Transverse colon (tissue), 4 donors: ENCODE measurements at regions not wholly inside any gene's neighbourhood (a gene's known extent, or its start where the extent isn't known, plus 50 kb on each side); places are given as distances from the start of the nearest gene placed in this dataset.

Experiments
- DNase-seq: peaks from one replicate; pipeline ENCODE4 v3.0.0-alpha.2; 2019
- H3K27ac ChIP-seq, 4 donors: fragments of 200-600 bp; sonication (generic); 2 replicates each; pipeline ENCODE4 v1.5.1; 2016 to 2018; ENCODE audit warnings: inconsistent platforms in 4 of 4
- H3K27me3 ChIP-seq: fragments of 200-600 bp; sonication (generic); 2 replicates; pipeline ENCODE4 v1.5.1; 2017; ENCODE audit warnings: inconsistent platforms
- H3K36me3 ChIP-seq, 4 donors: fragments of 200-600 bp; sonication (generic); 2 replicates each; pipeline ENCODE4 v1.5.1; 2017 to 2019; ENCODE audit warnings: inconsistent platforms in 4 of 4
- H3K4me1 ChIP-seq, 4 donors: fragments of 200-600 bp; sonication (generic); 2 replicates each; pipeline ENCODE4 v1.5.1; 2017 to 2020; ENCODE audit warnings: inconsistent platforms in 4 of 4
- H3K4me3 ChIP-seq, 4 donors: fragments of 200-600 bp; sonication (generic); 1 replicate in 1 of 4; 2 replicates in 3 of 4; pipeline versions ENCODE4 v1.5.1 to v1.6.1; 2017 to 2019; ENCODE audit warnings: inconsistent platforms in 4 of 4
- H3K9me3 ChIP-seq, 2 donors: fragments of 200-600 bp; sonication (generic); 2 replicates each; pipeline ENCODE4 v1.5.1; 2017 to 2019; ENCODE audit warnings: inconsistent platforms in 2 of 2
- EP300 ChIP-seq: sonication (generic); formaldehyde crosslinking; IDR thresholded peaks from one replicate; pipeline ENCODE4 v1.6.1; 2017; ENCODE audit warnings: antibody characterized with exemption, low read depth
- POLR2A ChIP-seq: fragments of 450-650 bp; IDR thresholded peaks from one replicate; pipeline ENCODE4 v1.6.1; 2016; ENCODE audit warnings: antibody characterized with exemption, mild to moderate bottlenecking, moderate library complexity
- POLR2AphosphoS5 ChIP-seq, 3 donors: sonication (generic); formaldehyde crosslinking; IDR thresholded peaks; one replicate each; pipeline ENCODE4 v1.6.1; 2016; ENCODE audit warnings: antibody characterized with exemption in 3 of 3
- WGBS, 2 donors: methylation state at CpG; one replicate each; pipeline ENCODE4 v1.1.5; 2018; ENCODE audit warnings: low coverage in 1 of 2; 5-methylcytosine and 5-hydroxymethylcytosine counted together
- in situ Hi-C, 4 donors: fragments of 200-750 bp; cut with MboI; loops; one replicate each; pipeline versions ENCODE4 v1.15.0 to v1.15.1; 2017; ENCODE audit warnings: low sequenced_read_pairs in 3 of 4, low pct_ligation_motif_present in 1 of 4, low pct_unique_long_range_greater_than_20kb in 1 of 4
- intact Hi-C: fragments of 100-400 bp; cut with DNase I; formaldehyde crosslinking; loops from one replicate; pipeline ENCODE4 v1.15.1; 2023; ENCODE audit warnings: low total_unique reads
- TF ChIP-seq, protein P1 (sequence below), 5 experiments: fragments of 200-600 bp in 3 of 5; fragments of 450-650 bp in 2 of 5; sonication (generic) in 3 of 5; IDR thresholded peaks; 1 replicate in 2 of 5; 2 replicates in 3 of 5; pipeline ENCODE4 v1.5.1; 2016 to 2017; ENCODE audit warnings: antibody characterized with exemption in 5 of 5, inconsistent platforms in 3 of 5, mild to moderate bottlenecking in 2 of 5, moderate library complexity in 1 of 5

DNA sequence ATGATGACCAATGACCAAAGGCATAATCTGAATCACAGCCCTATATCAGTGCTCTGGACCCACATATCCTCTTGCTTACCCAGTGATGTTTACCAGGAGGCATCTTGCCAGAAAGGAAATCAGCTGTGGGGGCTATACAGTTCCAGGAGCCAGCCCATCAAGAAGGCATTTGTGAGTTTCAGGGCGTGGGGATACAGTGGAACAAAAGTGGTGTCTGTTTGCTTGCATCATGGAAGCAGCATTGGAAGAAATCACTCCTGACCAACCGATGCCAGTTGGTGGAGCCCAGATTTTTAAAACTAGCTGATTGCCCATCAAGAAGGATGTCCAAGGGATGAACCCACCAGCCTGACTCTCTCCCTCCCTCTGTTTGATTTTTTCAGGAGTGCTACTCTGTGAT is 106.5 kb upstream of the EGFLAM start:
- H3K4me1 ChIP-seq, result no peaks in the 10 kb centered on the region
- no peaks in the 10 kb centered on the region for H3K27me3 ChIP-seq
- no peaks in the 10 kb centered on the region for H3K36me3 ChIP-seq
- H3K27ac ChIP-seq, result no peak overlapping the region
- DNase-seq, result no peak
- WGBS, 2 donors, result 66% methylated on average over 2 of the region's 2 CpGs; no CpG with 5 or more reads in 1 of the 2 donors
- TF ChIP-seq, protein P1, sequence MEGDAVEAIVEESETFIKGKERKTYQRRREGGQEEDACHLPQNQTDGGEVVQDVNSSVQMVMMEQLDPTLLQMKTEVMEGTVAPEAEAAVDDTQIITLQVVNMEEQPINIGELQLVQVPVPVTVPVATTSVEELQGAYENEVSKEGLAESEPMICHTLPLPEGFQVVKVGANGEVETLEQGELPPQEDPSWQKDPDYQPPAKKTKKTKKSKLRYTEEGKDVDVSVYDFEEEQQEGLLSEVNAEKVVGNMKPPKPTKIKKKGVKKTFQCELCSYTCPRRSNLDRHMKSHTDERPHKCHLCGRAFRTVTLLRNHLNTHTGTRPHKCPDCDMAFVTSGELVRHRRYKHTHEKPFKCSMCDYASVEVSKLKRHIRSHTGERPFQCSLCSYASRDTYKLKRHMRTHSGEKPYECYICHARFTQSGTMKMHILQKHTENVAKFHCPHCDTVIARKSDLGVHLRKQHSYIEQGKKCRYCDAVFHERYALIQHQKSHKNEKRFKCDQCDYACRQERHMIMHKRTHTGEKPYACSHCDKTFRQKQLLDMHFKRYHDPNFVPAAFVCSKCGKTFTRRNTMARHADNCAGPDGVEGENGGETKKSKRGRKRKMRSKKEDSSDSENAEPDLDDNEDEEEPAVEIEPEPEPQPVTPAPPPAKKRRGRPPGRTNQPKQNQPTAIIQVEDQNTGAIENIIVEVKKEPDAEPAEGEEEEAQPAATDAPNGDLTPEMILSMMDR (IDR thresholded peaks at IDR 0.05), result no peak
- TF ChIP-seq POLR2AphosphoS5 (IDR thresholded peaks at IDR 0.05) (no peak), POLR2A (no peak), EP300 (no peak)
- no peaks in the 10 kb centered on the region for H3K9me3 ChIP-seq
- in situ Hi-C loops (no loop called here), intact Hi-C loops (no loop called here)
- H3K4me3 ChIP-seq, result no peak overlapping the region

DNA sequence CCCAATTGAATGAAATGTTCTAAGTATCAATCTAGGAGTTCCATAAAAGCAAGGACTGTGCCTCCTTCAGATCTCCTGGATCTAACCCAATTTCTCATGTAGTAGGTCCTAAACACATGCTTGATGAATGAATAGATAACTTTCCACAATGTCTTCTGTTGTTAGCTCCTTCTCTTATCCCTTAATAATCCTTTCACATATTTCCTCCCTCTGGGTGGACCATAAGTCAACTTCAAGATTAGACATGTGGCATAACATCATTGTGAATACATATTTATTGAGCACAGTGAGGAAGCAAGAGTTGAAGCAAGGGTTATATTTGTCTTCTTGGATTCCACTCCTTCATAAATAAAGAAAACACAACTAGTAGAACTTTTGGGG is 108.6 kb upstream of the EGFLAM start:
- no peak for DNase-seq
- no peaks in the 10 kb centered on the region for H3K9me3 ChIP-seq
- no peak overlapping the region for H3K4me3 ChIP-seq
- H3K27me3 ChIP-seq, result no peaks in the 10 kb centered on the region
- no peak for TF ChIP-seq POLR2AphosphoS5 (IDR thresholded peaks at IDR 0.05)
- TF ChIP-seq, protein P1 (IDR thresholded peaks at IDR 0.05), result no peak
- TF ChIP-seq EP300, result no peak
- TF ChIP-seq POLR2A, result no peak
- no peak overlapping the region for H3K27ac ChIP-seq
- H3K4me1 ChIP-seq, result no peaks in the 10 kb centered on the region
- intact Hi-C loops, result no loop called here
- H3K36me3 ChIP-seq, result no peaks in the 10 kb centered on the region
- in situ Hi-C loops, result no loop called here

DNA sequence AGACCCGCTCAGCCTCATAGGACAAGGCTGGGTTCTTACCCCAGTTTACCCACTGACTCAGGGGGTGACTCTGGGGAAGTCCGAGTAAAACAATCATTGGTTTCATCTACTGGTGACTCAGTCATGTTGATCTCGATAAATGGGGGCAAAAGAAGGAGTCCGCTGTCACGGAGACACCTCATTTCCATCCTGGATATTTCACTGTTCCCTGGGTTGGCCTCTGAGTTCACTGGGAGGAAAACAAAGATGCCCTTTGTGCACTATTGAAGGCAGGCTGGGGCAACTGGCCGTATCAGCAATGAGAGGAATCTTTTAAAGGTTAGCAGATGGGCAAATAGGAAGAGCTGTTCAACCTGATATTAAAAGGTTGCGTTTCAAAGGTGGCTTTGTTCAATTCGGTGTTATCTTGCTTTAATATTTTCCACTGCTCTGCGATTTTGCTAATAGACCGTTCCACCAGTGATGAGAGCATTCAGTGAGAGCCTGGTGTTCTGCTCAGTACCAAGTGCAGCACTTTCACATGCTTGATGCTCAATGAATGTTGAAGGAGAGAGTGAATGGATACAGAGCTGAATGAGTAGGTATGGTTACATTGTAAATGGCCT is 110.2 kb upstream of the EGFLAM start:
- intact Hi-C loops (no loop called here), in situ Hi-C loops (no loop called here)
- Histone ChIP-seq H3K4me3 (no peak overlapping the region), H3K27ac (no peak overlapping the region), H3K36me3 (no peaks in the 10 kb centered on the region), H3K4me1 (no peaks in the 10 kb centered on the region), H3K9me3 (no peaks in the 10 kb centered on the region), H3K27me3 (no peaks in the 10 kb centered on the region)
- TF ChIP-seq POLR2A, result no peak
- TF ChIP-seq, protein P1 (IDR thresholded peaks at IDR 0.05), result no peak
- TF ChIP-seq EP300, result no peak
- no peak for TF ChIP-seq POLR2AphosphoS5 (IDR thresholded peaks at IDR 0.05)
- no peak for DNase-seq
- WGBS, 2 donors, result 49 to 82% methylated on average over 5 to 10 of the region's 10 CpGs

DNA sequence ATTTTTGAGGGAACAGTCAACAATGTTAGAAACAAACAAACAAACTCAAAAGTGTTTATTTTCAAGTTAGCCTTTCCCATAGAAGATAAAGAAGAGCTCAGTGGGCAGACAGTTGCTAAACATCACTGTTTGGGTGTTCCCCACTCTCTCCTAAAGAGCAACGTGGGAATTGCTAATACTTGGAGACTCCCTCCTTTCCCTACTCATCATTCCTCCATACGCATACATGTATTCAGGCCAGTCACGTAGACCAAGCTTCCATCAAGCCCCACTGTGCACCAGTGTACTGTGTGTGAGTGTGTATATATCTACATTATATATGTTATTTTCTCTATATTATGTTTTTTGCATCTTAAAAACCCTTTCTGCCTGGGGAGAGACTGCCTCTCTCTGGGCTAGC is 115.0 kb upstream of the EGFLAM start:
- Histone ChIP-seq H3K36me3 (no peaks in the 10 kb centered on the region), H3K27me3 (no peaks in the 10 kb centered on the region), H3K4me3 (no peak overlapping the region), H3K4me1 (no peaks in the 10 kb centered on the region), H3K9me3 (no peaks in the 10 kb centered on the region), H3K27ac (no peak overlapping the region)
- intact Hi-C loops, result no loop called here
- TF ChIP-seq POLR2AphosphoS5 (IDR thresholded peaks at IDR 0.05) (no peak), EP300 (no peak), POLR2A (no peak)
- TF ChIP-seq, protein P1 (IDR thresholded peaks at IDR 0.05), result no peak
- in situ Hi-C loops, result no loop called here
- WGBS, 2 donors, result 60 to 76% methylated on average over 3 of the region's 3 CpGs
- no peak for DNase-seq
